ENCODE measurements at regions not wholly inside any gene's neighbourhood (a gene's known extent, or its start where the extent isn't known, plus 50 kb on each side); places are given as distances from the start of the nearest gene placed in this dataset.

DNA sequence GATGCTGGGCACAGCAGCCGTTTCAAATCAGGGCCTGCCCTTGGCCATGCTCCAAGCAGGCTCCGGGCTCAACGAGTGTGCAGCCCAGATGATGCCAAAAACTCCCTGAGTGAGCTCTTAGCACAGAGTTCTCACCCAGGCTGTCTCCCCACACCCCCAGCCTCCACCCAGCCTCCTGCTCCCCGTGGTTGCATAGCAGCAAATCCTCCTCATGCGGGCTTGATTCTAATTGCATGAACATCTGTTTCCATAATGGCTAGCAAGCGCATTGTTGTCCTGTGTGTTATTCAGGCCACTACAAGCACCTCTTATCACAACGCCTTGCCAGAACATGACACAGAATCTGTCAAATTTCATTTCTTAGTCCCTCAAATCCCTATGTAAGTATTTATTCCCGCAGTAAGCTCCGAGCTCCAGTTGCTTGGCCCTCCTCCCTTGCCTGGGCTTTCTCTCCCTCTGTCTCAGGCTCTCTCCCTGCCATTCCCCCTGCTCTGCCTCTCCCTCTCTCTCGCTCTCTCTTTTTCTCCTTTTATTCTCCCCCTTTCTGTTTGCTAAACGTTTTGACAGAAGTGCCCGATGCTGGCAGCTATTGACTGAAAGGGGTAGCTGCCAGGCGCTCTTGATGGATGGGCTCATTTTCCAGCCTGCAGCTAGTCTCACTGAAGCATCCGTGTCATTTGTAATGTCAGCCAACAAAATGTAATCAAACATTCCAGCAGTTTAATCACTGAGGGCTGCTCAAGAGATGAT, 306.5 kb downstream of the IL20RB start:
- H3K4me3 ChIP-seq = no peak overlapping the region
- no peak for DNase-seq (ENCODE audit: low spot score in 2 of 2)
- no peak for TF ChIP-seq POLR2A (IDR thresholded peaks at IDR 0.05)
- no peak for TF ChIP-seq POLR2AphosphoS5 (IDR thresholded peaks at IDR 0.05)
- no peak for TF ChIP-seq CTCF (IDR thresholded peaks at IDR 0.05)
- H3K36me3 ChIP-seq = no peaks in the 10 kb centered on the region
- no peaks in the 10 kb centered on the region for H3K9me3 ChIP-seq
- no peaks in the 10 kb centered on the region for H3K27me3 ChIP-seq
- intact Hi-C loops (cut with DNase I; ENCODE audit: low total_unique reads) = no loop called here
- no peaks in the 10 kb centered on the region for H3K4me1 ChIP-seq
- H3K27ac ChIP-seq = no peak overlapping the region

DNA sequence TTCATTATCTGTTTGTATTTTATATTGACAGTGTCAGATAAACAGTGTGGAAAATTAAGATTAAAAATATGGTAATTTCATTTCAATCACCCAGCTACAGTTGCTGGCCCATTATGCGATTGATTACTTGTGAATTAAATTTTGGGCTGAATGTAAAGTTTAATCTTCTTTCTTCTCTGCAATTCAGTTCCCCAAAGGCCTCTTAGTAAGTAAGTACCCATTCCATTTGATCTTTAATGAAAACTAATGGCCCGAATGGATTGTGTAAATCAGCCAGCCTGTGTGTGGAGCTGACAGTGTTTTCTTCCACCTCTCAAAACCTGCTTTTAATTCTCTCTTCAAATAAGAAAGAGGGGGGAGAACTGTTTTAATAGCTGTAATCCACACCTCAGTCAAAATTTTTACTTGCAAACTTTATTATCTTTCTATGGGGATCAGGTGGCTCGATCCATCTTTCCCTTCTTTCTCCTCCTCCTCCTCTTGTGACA, 307.1 kb downstream of the IL20RB start:
- intact Hi-C loops (cut with DNase I; ENCODE audit: low total_unique reads) = no loop called here
- no peak overlapping the region for H3K27ac ChIP-seq
- H3K4me1 ChIP-seq = no peaks in the 10 kb centered on the region
- no peak for DNase-seq (ENCODE audit: low spot score in 2 of 2)
- H3K9me3 ChIP-seq = no peaks in the 10 kb centered on the region
- no peaks in the 10 kb centered on the region for H3K36me3 ChIP-seq
- H3K27me3 ChIP-seq = no peaks in the 10 kb centered on the region
- H3K4me3 ChIP-seq = no peak overlapping the region
- no peak for TF ChIP-seq CTCF (IDR thresholded peaks at IDR 0.05)
- no peak for TF ChIP-seq POLR2A (IDR thresholded peaks at IDR 0.05)
- no peak for TF ChIP-seq POLR2AphosphoS5 (IDR thresholded peaks at IDR 0.05)

DNA sequence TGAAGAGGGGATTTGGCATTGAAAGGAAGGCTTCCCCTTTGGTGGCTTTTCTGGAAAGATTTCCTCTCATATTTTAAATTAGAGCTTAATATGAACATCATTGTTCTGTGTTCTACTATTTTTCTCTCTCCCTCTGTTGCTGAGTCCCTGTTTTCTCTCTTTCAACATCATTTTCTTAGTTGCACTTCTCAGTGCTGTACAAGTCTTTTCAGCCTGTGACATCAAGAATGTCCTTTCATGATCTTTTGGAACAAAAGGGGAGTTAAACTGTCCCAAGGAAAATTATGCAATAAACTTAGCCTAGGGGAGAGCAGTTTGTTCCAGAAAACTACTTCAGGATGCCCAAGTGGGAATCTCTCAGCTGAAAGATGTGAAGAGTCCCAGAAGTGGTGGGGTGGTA, 325.1 kb downstream of the IL20RB start:
- Histone ChIP-seq H3K4me1 (no peaks in the 10 kb centered on the region), H3K27ac (no peak overlapping the region), H3K9me3 (peaks cover 0 to 9% of the 10 kb centered on the region in 2 donors), H3K27me3 (no peaks in the 10 kb centered on the region), H3K36me3 (no peaks in the 10 kb centered on the region), H3K4me3 (no peak overlapping the region)
- intact Hi-C loops (cut with DNase I; ENCODE audit: low total_unique reads) = no loop called here
- TF ChIP-seq CTCF (IDR thresholded peaks at IDR 0.05) (no peak), POLR2AphosphoS5 (IDR thresholded peaks at IDR 0.05) (no peak), POLR2A (IDR thresholded peaks at IDR 0.05) (no peak)
- DNase-seq (ENCODE audit: low spot score in 2 of 2) = no peak

DNA sequence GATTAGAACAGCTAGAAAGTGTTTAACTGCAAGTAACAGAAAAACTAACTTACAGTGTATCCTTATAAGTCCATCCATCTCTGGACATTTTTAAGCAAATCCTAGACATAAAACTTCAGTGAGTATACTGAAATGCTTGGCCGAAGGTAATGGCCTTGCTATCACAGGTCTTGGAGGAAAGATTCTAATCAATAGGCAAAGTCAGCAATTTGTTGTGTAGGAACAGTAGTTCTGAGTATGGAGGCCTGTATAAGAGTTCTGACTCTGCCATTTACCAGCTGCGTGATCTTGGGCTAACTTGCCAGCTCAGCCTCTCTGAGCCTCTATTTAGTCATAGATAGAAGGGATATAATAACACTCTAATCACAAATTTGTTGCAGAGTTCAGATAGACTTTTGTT, 328.1 kb downstream of the IL20RB start:
- no peak for TF ChIP-seq CTCF (IDR thresholded peaks at IDR 0.05)
- no peak for TF ChIP-seq POLR2AphosphoS5 (IDR thresholded peaks at IDR 0.05)
- TF ChIP-seq POLR2A (IDR thresholded peaks at IDR 0.05) = no peak
- Histone ChIP-seq H3K27ac (no peak overlapping the region), H3K4me1 (no peaks in the 10 kb centered on the region), H3K36me3 (peaks cover 3% of the 10 kb centered on the region), H3K27me3 (no peaks in the 10 kb centered on the region), H3K4me3 (no peak overlapping the region), H3K9me3 (peaks cover 0 to 9% of the 10 kb centered on the region in 2 donors)
- intact Hi-C loops (cut with DNase I; ENCODE audit: low total_unique reads) = no loop called here
- no peak for DNase-seq (ENCODE audit: low spot score in 2 of 2)

- peaks cover 3% of the 10 kb centered on the region for H3K36me3 ChIP-seq
- H3K27ac ChIP-seq = no peak overlapping the region
- intact Hi-C loops (cut with DNase I; ENCODE audit: low total_unique reads) = no loop called here
- no peaks in the 10 kb centered on the region for H3K4me1 ChIP-seq
- H3K9me3 ChIP-seq = no peaks in the 10 kb centered on the region
- DNase-seq (ENCODE audit: low spot score in 2 of 2) = no peak
- no peak overlapping the region for H3K4me3 ChIP-seq
- H3K27me3 ChIP-seq = no peaks in the 10 kb centered on the region
- TF ChIP-seq POLR2AphosphoS5 (IDR thresholded peaks at IDR 0.05) (no peak), CTCF (IDR thresholded peaks at IDR 0.05) (no peak), POLR2A (IDR thresholded peaks at IDR 0.05) (no peak)
Observed at GRCh38 chr3:137293086-137293485, 335.3 kb downstream of the IL20RB start.
